ENCODE measurements at regions not wholly inside any gene's neighbourhood (a gene's known extent, or its start where the extent isn't known, plus 50 kb on each side); places are given as distances from the start of the nearest gene placed in this dataset.

DNA sequence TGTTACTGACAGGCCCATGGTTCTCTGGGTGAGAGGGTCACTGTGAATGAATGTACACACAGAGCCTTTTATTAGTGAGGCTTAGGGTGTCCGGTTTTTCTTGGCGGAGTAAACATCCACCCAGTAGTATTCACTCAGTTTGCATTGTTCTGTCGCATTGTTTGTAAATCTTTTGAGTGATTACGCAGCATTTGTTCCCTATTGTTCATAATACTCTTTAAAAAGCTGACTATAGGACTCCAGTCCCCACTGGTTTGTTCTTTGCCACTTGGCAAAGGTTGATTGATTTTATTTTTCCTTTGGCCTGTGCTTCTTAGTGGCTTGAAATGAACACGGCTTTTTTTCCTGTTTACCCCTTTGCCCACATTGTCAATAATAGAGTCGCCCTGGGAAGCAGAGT lies 130.1 kb upstream of the ESR1 start:
- H3K27ac ChIP-seq (ENCODE audit: low read length), result no peak overlapping the region
- no peak overlapping the region for H3K4me3 ChIP-seq (ENCODE audit: low read length)
- H3K36me3 ChIP-seq (replicated peaks; ENCODE audit: low read depth, low read length), result no peaks in the 10 kb centered on the region
- TF ChIP-seq EZH2phosphoT487 (IDR thresholded peaks at IDR 0.05; ENCODE audit: low read depth), result no peak
- TF ChIP-seq, protein P1, sequence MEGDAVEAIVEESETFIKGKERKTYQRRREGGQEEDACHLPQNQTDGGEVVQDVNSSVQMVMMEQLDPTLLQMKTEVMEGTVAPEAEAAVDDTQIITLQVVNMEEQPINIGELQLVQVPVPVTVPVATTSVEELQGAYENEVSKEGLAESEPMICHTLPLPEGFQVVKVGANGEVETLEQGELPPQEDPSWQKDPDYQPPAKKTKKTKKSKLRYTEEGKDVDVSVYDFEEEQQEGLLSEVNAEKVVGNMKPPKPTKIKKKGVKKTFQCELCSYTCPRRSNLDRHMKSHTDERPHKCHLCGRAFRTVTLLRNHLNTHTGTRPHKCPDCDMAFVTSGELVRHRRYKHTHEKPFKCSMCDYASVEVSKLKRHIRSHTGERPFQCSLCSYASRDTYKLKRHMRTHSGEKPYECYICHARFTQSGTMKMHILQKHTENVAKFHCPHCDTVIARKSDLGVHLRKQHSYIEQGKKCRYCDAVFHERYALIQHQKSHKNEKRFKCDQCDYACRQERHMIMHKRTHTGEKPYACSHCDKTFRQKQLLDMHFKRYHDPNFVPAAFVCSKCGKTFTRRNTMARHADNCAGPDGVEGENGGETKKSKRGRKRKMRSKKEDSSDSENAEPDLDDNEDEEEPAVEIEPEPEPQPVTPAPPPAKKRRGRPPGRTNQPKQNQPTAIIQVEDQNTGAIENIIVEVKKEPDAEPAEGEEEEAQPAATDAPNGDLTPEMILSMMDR (IDR thresholded peaks at IDR 0.05; ENCODE audit: low read depth, low read length), result no peak
- H3K9ac ChIP-seq (ENCODE audit: low read length), result no peak overlapping the region
- no peak overlapping the region for H2AFZ ChIP-seq (ENCODE audit: low read depth, low read length)
- no peaks in the 10 kb centered on the region for H3K9me3 ChIP-seq (ENCODE audit: insufficient read depth, low read length)
- H4K20me1 ChIP-seq (ENCODE audit: insufficient read depth, low read length), result no peaks in the 10 kb centered on the region
- no peaks in the 10 kb centered on the region for H3K27me3 ChIP-seq (ENCODE audit: low read depth, low read length)
- no peaks in the 10 kb centered on the region for H3K79me2 ChIP-seq (ENCODE audit: low read length)
- H3K4me1 ChIP-seq (ENCODE audit: low read length), result peaks cover 19% of the 10 kb centered on the region
- no peak overlapping the region for H3K4me2 ChIP-seq (ENCODE audit: low read length)

DNA sequence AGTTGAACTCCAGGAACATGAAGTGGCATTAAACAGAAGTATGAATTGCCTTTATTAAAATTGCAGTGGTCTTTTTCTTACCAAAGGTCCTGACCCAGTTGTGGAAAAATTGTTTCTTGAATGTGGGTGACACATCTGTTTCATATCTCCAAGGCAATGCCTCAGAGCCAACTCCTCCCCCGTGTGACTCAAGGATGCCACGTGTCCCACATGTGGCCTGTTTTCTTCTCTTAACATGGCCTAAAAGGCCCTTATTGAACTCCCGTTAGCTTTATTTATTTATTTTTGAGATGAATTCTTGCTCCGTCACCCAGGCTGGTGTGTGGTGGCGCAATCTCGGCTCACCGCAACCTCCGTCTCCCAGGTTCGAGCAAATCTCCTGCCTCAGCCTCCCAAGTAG lies 128.4 kb upstream of the ESR1 start:
- H4K20me1 ChIP-seq (ENCODE audit: insufficient read depth, low read length), result no peaks in the 10 kb centered on the region
- H3K4me2 ChIP-seq (ENCODE audit: low read length), result no peak overlapping the region
- no peaks in the 10 kb centered on the region; the same call in 1 of the 2 replicates for H3K27me3 ChIP-seq (ENCODE audit: low read depth, low read length)
- H3K79me2 ChIP-seq (ENCODE audit: low read length), result no peaks in the 10 kb centered on the region
- no peak overlapping the region for H3K9ac ChIP-seq (ENCODE audit: low read length)
- TF ChIP-seq EZH2phosphoT487 (IDR thresholded peaks at IDR 0.05; ENCODE audit: low read depth), result no peak
- H3K27ac ChIP-seq (ENCODE audit: low read length), result no peak overlapping the region
- H2AFZ ChIP-seq (ENCODE audit: low read depth, low read length), result no peak overlapping the region
- no peaks in the 10 kb centered on the region for H3K36me3 ChIP-seq (replicated peaks; ENCODE audit: low read depth, low read length)
- H3K9me3 ChIP-seq (ENCODE audit: insufficient read depth, low read length), result no peaks in the 10 kb centered on the region
- H3K4me1 ChIP-seq (ENCODE audit: low read length), result peaks cover 19% of the 10 kb centered on the region
- H3K4me3 ChIP-seq (ENCODE audit: low read length), result no peak overlapping the region

DNA sequence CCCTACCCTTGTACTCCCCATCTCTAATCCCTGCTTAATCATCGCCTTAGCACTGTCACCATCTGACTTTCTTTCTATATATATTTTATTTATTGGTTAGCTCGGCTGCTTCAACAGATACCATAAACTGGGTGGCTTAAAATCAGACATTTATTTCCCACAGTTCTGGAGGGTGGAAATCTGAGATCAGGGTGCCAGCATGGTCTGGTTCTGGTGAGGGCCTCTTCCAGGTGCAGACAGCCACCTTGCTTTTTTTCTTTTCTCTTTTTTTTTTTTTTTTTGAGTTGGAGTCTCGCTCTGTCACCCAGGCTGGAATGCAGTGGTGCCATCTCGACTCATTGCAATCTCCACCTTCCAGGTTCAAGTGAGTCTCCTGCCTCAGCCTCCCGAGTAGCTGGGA lies 127.5 kb upstream of the ESR1 start:
- Histone ChIP-seq H2AFZ (ENCODE audit: low read depth, low read length) (no peak overlapping the region), H3K4me3 (ENCODE audit: low read length) (no peak overlapping the region), H3K79me2 (ENCODE audit: low read length) (no peaks in the 10 kb centered on the region), H3K27ac (ENCODE audit: low read length) (no peak overlapping the region), H3K9me3 (ENCODE audit: insufficient read depth, low read length) (no peaks in the 10 kb centered on the region), H3K4me2 (ENCODE audit: low read length) (no peak overlapping the region), H3K4me1 (ENCODE audit: low read length) (peaks cover 19% of the 10 kb centered on the region), H3K36me3 (replicated peaks; ENCODE audit: low read depth, low read length) (no peaks in the 10 kb centered on the region), H3K9ac (ENCODE audit: low read length) (no peak overlapping the region), H4K20me1 (ENCODE audit: insufficient read depth, low read length) (no peaks in the 10 kb centered on the region), H3K27me3 (ENCODE audit: low read depth, low read length) (no peaks in the 10 kb centered on the region; the same call in 1 of the 2 replicates)
- no peak for TF ChIP-seq EZH2phosphoT487 (IDR thresholded peaks at IDR 0.05; ENCODE audit: low read depth)
- TF ChIP-seq, protein P1 (IDR thresholded peaks at IDR 0.05; ENCODE audit: low read depth, low read length), result no peak

DNA sequence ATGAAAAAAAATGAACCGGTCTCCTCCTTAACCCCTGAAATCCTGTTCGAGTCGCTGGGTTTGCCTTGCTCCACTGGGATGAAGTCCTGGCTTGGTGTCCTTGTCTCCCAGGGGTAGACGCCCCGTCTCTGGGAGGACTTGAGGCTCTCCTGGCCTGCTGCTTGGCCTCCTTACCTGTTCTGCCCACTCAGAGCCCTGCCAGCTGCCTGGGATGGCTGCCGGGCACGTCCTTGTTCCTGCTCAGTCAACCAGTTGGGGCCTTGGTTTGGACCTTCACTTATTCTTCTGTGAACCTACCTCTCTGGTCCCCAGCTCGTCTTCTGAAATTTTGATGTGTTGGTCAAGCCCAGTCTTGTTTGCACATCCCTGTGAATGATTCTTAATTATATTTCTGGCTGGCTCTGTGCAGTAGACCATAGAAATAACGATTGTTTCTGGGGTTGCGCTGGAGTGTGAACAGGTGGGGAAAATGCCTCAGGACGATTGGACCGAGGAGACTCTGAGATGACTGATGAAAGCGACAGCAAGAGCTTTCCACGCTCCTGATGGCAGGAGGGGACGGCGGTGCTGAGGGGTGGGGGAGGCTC lies 126.5 kb upstream of the ESR1 start:
- no peaks in the 10 kb centered on the region for H3K36me3 ChIP-seq (replicated peaks; ENCODE audit: low read depth, low read length)
- no peaks in the 10 kb centered on the region; the same call in 1 of the 2 replicates for H3K27me3 ChIP-seq (ENCODE audit: low read depth, low read length)
- no peaks in the 10 kb centered on the region for H4K20me1 ChIP-seq (ENCODE audit: insufficient read depth, low read length)
- H3K4me1 ChIP-seq (ENCODE audit: low read length), result peaks cover 9% of the 10 kb centered on the region
- no peak overlapping the region for H3K4me2 ChIP-seq (ENCODE audit: low read length)
- no peaks in the 10 kb centered on the region for H3K9me3 ChIP-seq (ENCODE audit: insufficient read depth, low read length)
- no peak for TF ChIP-seq EZH2phosphoT487 (IDR thresholded peaks at IDR 0.05; ENCODE audit: low read depth)
- no peak overlapping the region for H3K27ac ChIP-seq (ENCODE audit: low read length)
- no peaks in the 10 kb centered on the region for H3K79me2 ChIP-seq (ENCODE audit: low read length)
- no peak overlapping the region for H2AFZ ChIP-seq (ENCODE audit: low read depth, low read length)
- H3K9ac ChIP-seq (ENCODE audit: low read length), result no peak overlapping the region
- H3K4me3 ChIP-seq (ENCODE audit: low read length), result no peak overlapping the region

DNA sequence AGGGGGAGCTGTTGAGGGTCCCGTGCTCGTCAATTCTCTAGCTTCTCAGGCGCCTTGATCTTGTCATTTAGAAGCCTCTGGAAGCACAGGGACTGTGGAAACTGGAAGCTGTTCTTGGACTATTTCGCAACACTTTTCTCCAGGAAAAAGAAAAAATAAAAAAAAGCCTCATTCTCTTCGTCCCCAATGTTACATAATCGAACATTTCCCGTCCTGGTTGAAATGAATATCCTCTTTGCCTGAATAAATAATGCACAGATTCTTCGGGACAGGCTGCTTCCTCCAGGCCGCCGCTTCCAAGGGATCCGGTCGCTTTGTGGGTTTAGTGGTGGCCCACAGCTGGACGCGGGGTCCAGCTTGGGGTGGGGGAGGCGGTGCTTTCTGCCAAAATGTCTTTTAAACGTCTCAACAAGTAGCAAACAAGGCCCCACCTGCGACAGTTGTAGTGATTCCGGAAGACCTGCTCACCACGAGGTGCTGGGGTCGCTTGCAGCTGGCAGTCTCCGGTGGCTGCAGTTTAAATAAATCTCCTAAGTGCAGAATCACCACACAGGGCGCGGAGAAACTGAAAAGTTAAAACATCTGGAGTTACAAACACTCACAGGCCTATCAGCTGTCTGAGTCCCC lies 125.9 kb upstream of the ESR1 start:
- H3K27me3 ChIP-seq (ENCODE audit: low read depth, low read length), result no peaks in the 10 kb centered on the region; the same call in 1 of the 2 replicates
- no peaks in the 10 kb centered on the region for H3K9me3 ChIP-seq (ENCODE audit: insufficient read depth, low read length)
- TF ChIP-seq, protein P1 (IDR thresholded peaks at IDR 0.05; ENCODE audit: low read depth, low read length), result no peak
- no peak for TF ChIP-seq EZH2phosphoT487 (IDR thresholded peaks at IDR 0.05; ENCODE audit: low read depth)
- H4K20me1 ChIP-seq (ENCODE audit: insufficient read depth, low read length), result no peaks in the 10 kb centered on the region
- H3K79me2 ChIP-seq (ENCODE audit: low read length), result no peaks in the 10 kb centered on the region
- peaks cover 3% of the 10 kb centered on the region for H3K4me1 ChIP-seq (ENCODE audit: low read length)
- H2AFZ ChIP-seq (ENCODE audit: low read depth, low read length), result no peak overlapping the region
- no peaks in the 10 kb centered on the region for H3K36me3 ChIP-seq (replicated peaks; ENCODE audit: low read depth, low read length)
- H3K27ac ChIP-seq (ENCODE audit: low read length), result no peak overlapping the region
- no peak overlapping the region for H3K4me3 ChIP-seq (ENCODE audit: low read length)
- H3K9ac ChIP-seq (ENCODE audit: low read length), result no peak overlapping the region
- no peak overlapping the region for H3K4me2 ChIP-seq (ENCODE audit: low read length)

Measured in OCI-LY3 (cell line).